Ovary (tissue), 7 donors: ENCODE measurements at regions not wholly inside any gene's neighbourhood (a gene's known extent, or its start where the extent isn't known, plus 50 kb on each side); places are given as distances from the start of the nearest gene placed in this dataset.

Source experiments
- DNase-seq, 5 donors: peaks; one replicate each; pipeline ENCODE4 v3.0.0-alpha.2; 2019 to 2020
- H3K27ac ChIP-seq, 2 donors: fragments of 200-600 bp; one replicate each; pipeline versions ENCODE4 v1.5.1 to v1.8.0; 2019 to 2022
- H3K27me3 ChIP-seq: fragments of 200-600 bp; one replicate; pipeline ENCODE4 v1.8.0; 2022
- H3K36me3 ChIP-seq: fragments of 200-600 bp; sonication (generic); one replicate; pipeline ENCODE4 v1.5.1; 2019
- H3K4me1 ChIP-seq: one replicate; pipeline ENCODE4 v1.8.1; 2013; ENCODE audit warnings: mild to moderate bottlenecking, moderate library complexity; ENCODE audit not compliant: insufficient read depth
- H3K4me3 ChIP-seq: fragments of 200-600 bp; sonication (generic); one replicate; pipeline ENCODE4 v1.5.1; 2017
- H3K9me3 ChIP-seq, 2 donors: fragments of 200-600 bp in 1 of 2; sonication (generic) in 1 of 2; one replicate each; pipeline versions ENCODE4 v1.5.1 to v1.8.1; 2013 to 2019; ENCODE audit warnings: mild to moderate bottlenecking in 1 of 2, moderate library complexity in 1 of 2
- EP300 ChIP-seq: sonication (generic); formaldehyde crosslinking; IDR thresholded peaks from one replicate; pipeline ENCODE4 v1.6.1; 2017; ENCODE audit warnings: antibody characterized with exemption
- POLR2A ChIP-seq: fragments of 450-650 bp; IDR thresholded peaks from one replicate; pipeline ENCODE4 v1.6.1; 2017; ENCODE audit warnings: antibody characterized with exemption, mild to moderate bottlenecking, moderate library complexity
- WGBS, 3 donors: extraction: QIAGEN DNeasy Blood & Tissue Kit in 1 of 3; methylation state at CpG; one replicate each; pipeline versions ENCODE4 v1.1.5 to v1.1.7; 2013 to 2017; 5-methylcytosine and 5-hydroxymethylcytosine counted together
- intact Hi-C, 4 donors: fragments of 100-400 bp; cut with DNase I; formaldehyde crosslinking; loops; one replicate each; pipeline versions ENCODE4 v1.11.0 to v1.15.1; 2022 to 2023
- TF ChIP-seq, protein P1 (sequence below), 3 donors: fragments of 450-650 bp in 2 of 3; fragments of 200-600 bp in 1 of 3; IDR thresholded peaks; one replicate each; pipeline versions ENCODE4 v1.5.1 to v1.8.0; 2016 to 2022; ENCODE audit warnings: antibody characterized with exemption in 3 of 3, mild to moderate bottlenecking in 1 of 3
- donor health status: DM: no; HTN: no; CAD: no; lungs with moderate emphysema.
- donor health status: DM: no; HTN: no; CAD: no.
- donor health status: Bipolar disorder and iron deficiency.
- donor health status: DM: no; HTN: no; CAD: no.
- donor health status: DM: yes; HTN: yes; CAD: no.

DNA sequence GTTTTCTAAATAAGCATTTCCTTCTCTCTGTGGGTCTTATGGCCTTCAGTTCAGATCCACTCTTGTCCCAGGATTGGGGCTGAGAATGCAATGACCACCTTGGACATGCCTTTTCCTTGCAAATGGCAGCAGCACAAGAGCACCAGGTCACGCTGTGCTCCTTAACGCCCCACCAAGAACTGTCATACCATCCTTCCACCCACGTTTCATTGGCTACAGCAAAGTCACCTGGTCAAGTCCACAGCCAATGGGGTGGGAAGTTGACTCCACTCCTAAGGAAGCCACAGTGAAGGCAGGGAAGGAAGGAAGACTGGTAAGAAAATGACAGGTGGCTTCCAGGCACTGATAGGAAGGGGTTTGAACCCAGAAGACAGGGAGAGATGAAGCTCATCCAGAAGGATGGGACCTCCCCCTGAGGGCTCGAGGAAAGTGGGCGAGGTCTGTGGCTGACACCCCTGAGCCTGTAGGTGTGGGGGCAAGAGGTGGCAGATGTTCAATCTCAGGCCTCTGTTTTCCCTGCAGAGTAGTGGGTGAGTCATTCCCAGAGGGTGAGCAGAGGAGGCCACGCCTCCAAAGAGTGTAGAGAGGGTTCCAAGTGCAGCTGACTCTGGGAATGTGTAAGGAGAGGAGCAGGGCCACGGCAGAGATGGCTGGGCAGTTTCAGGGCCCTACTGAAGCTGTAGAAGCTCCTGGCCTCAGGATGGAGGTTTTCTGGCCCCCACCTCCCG, 113.5 kb upstream of the VRK1 start:
- no peak overlapping the region for H3K27ac ChIP-seq
- WGBS, 3 donors, result 76 to 81% (median 76%) methylated on average over 8 of the region's 8 CpGs
- H3K4me3 ChIP-seq, result no peak overlapping the region
- intact Hi-C loops, result no loop called here
- no peaks in the 10 kb centered on the region for H3K36me3 ChIP-seq
- H3K9me3 ChIP-seq, result no peaks in the 10 kb centered on the region
- no peak for DNase-seq
- H3K4me1 ChIP-seq, result no peaks in the 10 kb centered on the region
- TF ChIP-seq POLR2A (no peak), EP300 (no peak)
- TF ChIP-seq, protein P1, sequence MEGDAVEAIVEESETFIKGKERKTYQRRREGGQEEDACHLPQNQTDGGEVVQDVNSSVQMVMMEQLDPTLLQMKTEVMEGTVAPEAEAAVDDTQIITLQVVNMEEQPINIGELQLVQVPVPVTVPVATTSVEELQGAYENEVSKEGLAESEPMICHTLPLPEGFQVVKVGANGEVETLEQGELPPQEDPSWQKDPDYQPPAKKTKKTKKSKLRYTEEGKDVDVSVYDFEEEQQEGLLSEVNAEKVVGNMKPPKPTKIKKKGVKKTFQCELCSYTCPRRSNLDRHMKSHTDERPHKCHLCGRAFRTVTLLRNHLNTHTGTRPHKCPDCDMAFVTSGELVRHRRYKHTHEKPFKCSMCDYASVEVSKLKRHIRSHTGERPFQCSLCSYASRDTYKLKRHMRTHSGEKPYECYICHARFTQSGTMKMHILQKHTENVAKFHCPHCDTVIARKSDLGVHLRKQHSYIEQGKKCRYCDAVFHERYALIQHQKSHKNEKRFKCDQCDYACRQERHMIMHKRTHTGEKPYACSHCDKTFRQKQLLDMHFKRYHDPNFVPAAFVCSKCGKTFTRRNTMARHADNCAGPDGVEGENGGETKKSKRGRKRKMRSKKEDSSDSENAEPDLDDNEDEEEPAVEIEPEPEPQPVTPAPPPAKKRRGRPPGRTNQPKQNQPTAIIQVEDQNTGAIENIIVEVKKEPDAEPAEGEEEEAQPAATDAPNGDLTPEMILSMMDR (IDR thresholded peaks at IDR 0.05), result no peak
- no peaks in the 10 kb centered on the region for H3K27me3 ChIP-seq

DNA sequence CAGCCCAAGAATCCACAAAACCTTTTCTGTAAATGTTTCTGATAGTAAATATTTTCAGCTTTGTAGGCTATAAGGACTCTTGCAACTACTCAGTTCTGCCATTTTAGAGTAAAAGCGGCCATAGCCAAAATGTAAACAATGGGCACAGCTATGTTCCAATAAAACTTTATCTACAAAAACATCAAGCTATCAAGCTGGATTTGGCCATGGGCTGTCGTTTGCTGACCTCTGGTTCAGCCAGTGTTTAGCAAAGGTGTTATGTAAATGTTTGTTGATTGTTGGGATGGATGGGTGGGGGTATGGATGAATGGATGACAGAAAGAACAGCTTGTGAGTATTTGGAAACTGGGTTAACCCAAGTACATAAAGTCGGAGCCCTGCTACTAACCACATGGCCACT, 111.1 kb upstream of the VRK1 start:
- TF ChIP-seq EP300, result no peak
- TF ChIP-seq, protein P1 (IDR thresholded peaks at IDR 0.05), result no peak
- no peak for TF ChIP-seq POLR2A
- no peaks in the 10 kb centered on the region for H3K4me1 ChIP-seq
- WGBS, 3 donors, result 56 to 71% (median 69%) methylated on average over 3 of the region's 3 CpGs
- H3K9me3 ChIP-seq, result no peaks in the 10 kb centered on the region
- H3K27me3 ChIP-seq, result no peaks in the 10 kb centered on the region
- DNase-seq, result no peak
- intact Hi-C loops, result no loop called here
- no peak overlapping the region for H3K27ac ChIP-seq
- H3K4me3 ChIP-seq, result no peak overlapping the region
- no peaks in the 10 kb centered on the region for H3K36me3 ChIP-seq

DNA sequence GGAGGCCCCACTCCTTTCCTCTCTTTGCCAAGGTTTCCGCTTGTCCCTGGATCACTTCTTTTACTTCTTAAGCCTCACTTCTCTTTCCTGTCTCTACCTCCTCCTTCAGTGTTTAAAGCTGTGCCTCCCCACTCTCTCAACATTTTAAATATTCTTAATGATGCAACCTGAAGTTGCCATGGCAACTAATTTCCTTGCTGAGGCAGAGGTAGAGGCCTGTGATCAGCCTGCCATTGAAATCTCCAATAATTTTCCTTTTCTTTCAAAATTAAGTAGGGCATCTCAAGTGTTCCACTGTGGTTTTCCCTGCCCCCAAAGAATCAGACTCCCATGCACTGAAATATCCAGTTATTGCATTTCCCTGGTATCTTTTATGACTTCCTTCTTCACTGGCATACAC, 108.6 kb upstream of the VRK1 start:
- intact Hi-C loops, result no loop called here
- no peaks in the 10 kb centered on the region for H3K36me3 ChIP-seq
- H3K4me3 ChIP-seq, result no peak overlapping the region
- H3K27me3 ChIP-seq, result no peaks in the 10 kb centered on the region
- no peaks in the 10 kb centered on the region for H3K9me3 ChIP-seq
- TF ChIP-seq POLR2A, result no peak
- TF ChIP-seq, protein P1 (IDR thresholded peaks at IDR 0.05), result no peak
- no peak for TF ChIP-seq EP300
- DNase-seq, result no peak
- no peaks in the 10 kb centered on the region for H3K4me1 ChIP-seq
- no peak overlapping the region for H3K27ac ChIP-seq
- WGBS, 3 donors, result 70 to 80% (median 78%) methylated on average over 1 of the region's 1 CpG

DNA sequence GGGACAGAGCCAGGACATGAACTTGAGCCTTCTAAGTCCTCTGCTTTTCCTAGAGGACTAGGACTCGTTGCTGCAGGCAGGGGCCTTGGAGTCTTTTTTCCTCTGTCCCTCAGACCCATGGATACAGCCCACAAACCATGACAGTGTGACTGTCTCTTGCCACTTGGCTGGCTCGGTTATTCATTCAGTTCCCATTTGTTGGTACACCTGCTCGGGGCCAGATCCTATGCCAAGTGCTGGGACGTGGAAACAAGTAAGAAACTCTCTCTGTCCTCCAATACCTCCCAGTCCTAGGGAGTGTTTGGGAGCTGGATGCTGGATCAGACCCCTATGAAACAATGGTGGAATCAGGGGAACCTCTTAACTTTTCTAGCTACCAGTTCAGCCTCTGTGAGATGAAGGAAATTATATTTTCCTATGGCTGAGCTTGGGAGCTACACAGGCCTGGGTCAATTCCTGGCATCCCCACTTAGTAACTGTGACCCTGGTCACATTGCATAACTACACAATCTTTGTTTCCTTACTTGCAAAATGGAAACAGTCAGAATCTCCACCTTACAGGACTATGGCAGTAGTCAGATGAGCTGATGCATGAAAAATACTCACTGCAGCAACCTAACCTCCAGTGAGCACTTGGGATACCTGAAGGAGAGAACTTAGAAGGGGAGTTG, 106.3 kb upstream of the VRK1 start:
- H3K27me3 ChIP-seq, result no peaks in the 10 kb centered on the region
- no peaks in the 10 kb centered on the region for H3K9me3 ChIP-seq
- H3K4me3 ChIP-seq, result no peak overlapping the region
- no peaks in the 10 kb centered on the region for H3K36me3 ChIP-seq
- TF ChIP-seq, protein P1 (IDR thresholded peaks at IDR 0.05), result no peak
- TF ChIP-seq POLR2A (no peak), EP300 (no peak)
- 72 to 81% (median 74%) methylated on average over 4 of the region's 4 CpGs for WGBS, 3 donors
- no peak overlapping the region for H3K27ac ChIP-seq
- H3K4me1 ChIP-seq, result no peaks in the 10 kb centered on the region
- intact Hi-C loops, result no loop called here
- DNase-seq, result no peak
